ENCODE measurements at regions not wholly inside any gene's neighbourhood (a gene's known extent, or its start where the extent isn't known, plus 50 kb on each side); places are given as distances from the start of the nearest gene placed in this dataset.

- Histone ChIP-seq H3K4me1 (replicated peaks; ENCODE audit: insufficient read depth) (no peaks in the 10 kb centered on the region), H3K36me3 (ENCODE audit: low read depth) (no peaks in the 10 kb centered on the region)
- CTCF ChIA-PET, result no interaction called here
Measured at GRCh38 chr10:8532647-8533046, 478.2 kb downstream of the GATA3 start.

GRCh38 chr10:8533462-8533861 is 479.0 kb downstream of the GATA3 start:
- Histone ChIP-seq H3K79me2 (ENCODE audit: low read depth) (no peaks in the 10 kb centered on the region), H3F3A (ENCODE audit: insufficient read depth, low read depth) (no peaks in the 10 kb centered on the region), H3K27me3 (ENCODE audit: insufficient read depth, low read depth) (no peaks in the 10 kb centered on the region), H3K27ac (no peak overlapping the region), H3K4me1 (replicated peaks; ENCODE audit: insufficient read depth) (no peaks in the 10 kb centered on the region), H3K4me3 (no peak overlapping the region), H3K36me3 (ENCODE audit: low read depth) (no peaks in the 10 kb centered on the region), H2AFZ (no peak overlapping the region), H3K9me3 (ENCODE audit: insufficient read depth, low read depth) (no peaks in the 10 kb centered on the region), H3K4me2 (no peak overlapping the region), H3K9me2 (ENCODE audit: insufficient read depth) (no peaks in the 10 kb centered on the region), H4K20me1 (ENCODE audit: insufficient read depth) (no peaks in the 10 kb centered on the region)
- ChIA-PET CTCF (no interaction called here), POLR2A (ENCODE audit: unreplicated experiment) (no interaction called here)
- BruUV-seq (replicated peaks), result no TSS peak
- intact Hi-C loops (cut with micrococcal nuclease; ENCODE audit: unreplicated experiment), result no loop called here
- DNase-seq, result no peak
- TF ChIP-seq EZH2 (IDR thresholded peaks at IDR 0.05; ENCODE audit: low read depth), result no peak
- no peak for TF ChIP-seq CTCF (conservative IDR thresholded peaks at IDR 0.05)

More at GRCh38 chr10:8532647-8533046, 478.2 kb downstream of the GATA3 start:
- no peaks in the 10 kb centered on the region for H4K20me1 ChIP-seq (ENCODE audit: insufficient read depth)
- no peak for DNase-seq
- H2AFZ ChIP-seq, result no peak overlapping the region
- no peak overlapping the region for H3K4me2 ChIP-seq
- no peaks in the 10 kb centered on the region for H3K9me2 ChIP-seq (ENCODE audit: insufficient read depth)
- no peak overlapping the region for H3K27ac ChIP-seq
- TF ChIP-seq CTCF (conservative IDR thresholded peaks at IDR 0.05), result no peak
- no peak for TF ChIP-seq EZH2 (IDR thresholded peaks at IDR 0.05; ENCODE audit: low read depth)
- intact Hi-C loops (cut with micrococcal nuclease; ENCODE audit: unreplicated experiment), result no loop called here
- no peak overlapping the region for H3K4me3 ChIP-seq
- no peaks in the 10 kb centered on the region for H3F3A ChIP-seq (ENCODE audit: insufficient read depth, low read depth)
- no peaks in the 10 kb centered on the region for H3K79me2 ChIP-seq (ENCODE audit: low read depth)
- no peaks in the 10 kb centered on the region for H3K9me3 ChIP-seq (ENCODE audit: insufficient read depth, low read depth)
- POLR2A ChIA-PET (ENCODE audit: unreplicated experiment), result no interaction called here
- BruUV-seq (replicated peaks), result no TSS peak
- no peaks in the 10 kb centered on the region for H3K27me3 ChIP-seq (ENCODE audit: insufficient read depth, low read depth)

GRCh38 chr10:8534096-8534495 is 479.6 kb downstream of the GATA3 start:
- no peak overlapping the region for H3K27ac ChIP-seq
- intact Hi-C loops (cut with micrococcal nuclease; ENCODE audit: unreplicated experiment), result no loop called here
- POLR2A ChIA-PET (ENCODE audit: unreplicated experiment), result interaction anchor here (0.6 kb wide), 1 partner anchor 9 kb away, joined by 12 read pairs; no protein-coding TSS in a partner anchor
- no peak overlapping the region for H3K4me3 ChIP-seq
- H3F3A ChIP-seq (ENCODE audit: insufficient read depth, low read depth), result no peaks in the 10 kb centered on the region
- no peaks in the 10 kb centered on the region for H3K9me2 ChIP-seq (ENCODE audit: insufficient read depth)
- CTCF ChIA-PET, result no interaction called here
- no peaks in the 10 kb centered on the region; the same call in 1 of the 2 replicates for H3K4me1 ChIP-seq (replicated peaks; ENCODE audit: insufficient read depth)
- no peaks in the 10 kb centered on the region for H3K79me2 ChIP-seq (ENCODE audit: low read depth)
- TF ChIP-seq CTCF (conservative IDR thresholded peaks at IDR 0.05), result no peak
- TF ChIP-seq EZH2 (IDR thresholded peaks at IDR 0.05; ENCODE audit: low read depth), result no peak
- H3K27me3 ChIP-seq (ENCODE audit: insufficient read depth, low read depth), result no peaks in the 10 kb centered on the region
- H3K4me2 ChIP-seq, result no peak overlapping the region
- no peaks in the 10 kb centered on the region for H3K9me3 ChIP-seq (ENCODE audit: insufficient read depth, low read depth)
- DNase-seq, result no peak
- no TSS peak for BruUV-seq (replicated peaks)
- H3K36me3 ChIP-seq (ENCODE audit: low read depth), result no peaks in the 10 kb centered on the region
- no peak overlapping the region for H2AFZ ChIP-seq
- no peaks in the 10 kb centered on the region for H4K20me1 ChIP-seq (ENCODE audit: insufficient read depth)
